Karpas-422 (cell line): ENCODE measurements at regions not wholly inside any gene's neighbourhood (a gene's known extent, or its start where the extent isn't known, plus 50 kb on each side); places are given as distances from the start of the nearest gene placed in this dataset.

Experiments used
- DNase-seq: peaks from one replicate; pipeline ENCODE4 v3.0.0-alpha.2; 2015
- H2AFZ ChIP-seq: fragments of 200-600 bp; sonication (generic); 2 replicates; pipeline ENCODE4 v1.6.1; 2014; ENCODE audit warnings: antibody characterized with exemption, low read length, mixed read lengths
- H3K27ac ChIP-seq: fragments of 200-600 bp; sonication (generic); 2 replicates; pipeline ENCODE4 v1.5.1; 2014; ENCODE audit warnings: mild to moderate bottlenecking, low read length, moderate library complexity
- H3K27me3 ChIP-seq: fragments of 200-600 bp; sonication (generic); 2 replicates; pipeline ENCODE4 v1.6.1; 2014; ENCODE audit warnings: low read length, mixed read lengths
- H3K36me3 ChIP-seq: fragments of 200-600 bp; sonication (generic); 2 replicates; pipeline ENCODE4 v1.6.1; 2014; ENCODE audit warnings: low read length, mixed read lengths; ENCODE audit not compliant: insufficient read depth
- H3K4me1 ChIP-seq: fragments of 200-600 bp; sonication (generic); 2 replicates; pipeline ENCODE4 v1.6.1; 2014; ENCODE audit warnings: mild to moderate bottlenecking, low read length, mixed read lengths
- H3K4me2 ChIP-seq: fragments of 200-600 bp; sonication (generic); 2 replicates; pipeline ENCODE4 v1.6.1; 2014; ENCODE audit warnings: low read length, low read depth, mild to moderate bottlenecking; ENCODE audit not compliant: poor library complexity, severe bottlenecking
- H3K4me3 ChIP-seq: fragments of 200-600 bp; sonication (generic); 2 replicates; pipeline ENCODE4 v1.5.1; 2014; ENCODE audit warnings: mild to moderate bottlenecking, antibody characterized with exemption, low read length, mixed read lengths
- H3K79me2 ChIP-seq: fragments of 200-600 bp; sonication (generic); 2 replicates; pipeline ENCODE4 v1.6.1; 2014; ENCODE audit warnings: mild to moderate bottlenecking, low read length, mixed read lengths
- H3K9ac ChIP-seq: fragments of 200-600 bp; sonication (generic); 2 replicates; pipeline ENCODE4 v1.6.0; 2014; ENCODE audit warnings: low read length
- H3K9me2 ChIP-seq: fragments of 200-600 bp; sonication (generic), shearing (Covaris generic); replicated peaks from 2 replicates; pipeline ENCODE4 v1.6.0; 2014; ENCODE audit warnings: mild to moderate bottlenecking, low read length, moderate library complexity; ENCODE audit not compliant: insufficient read depth
- H3K9me3 ChIP-seq: fragments of 300-700, 200-600 bp; sonication (generic); 2 replicates; pipeline ENCODE4 v1.6.1; 2014; ENCODE audit warnings: low read length, mixed read lengths
- H4K20me1 ChIP-seq: fragments of 200-600 bp; sonication (generic); 2 replicates; pipeline ENCODE4 v1.6.1; 2014; ENCODE audit warnings: mild to moderate bottlenecking, antibody characterized with exemption, low read length, low read depth; ENCODE audit not compliant: insufficient read depth

- no peaks in the 10 kb centered on the region for H3K36me3 ChIP-seq
- no peaks in the 10 kb centered on the region for H3K79me2 ChIP-seq
- H4K20me1 ChIP-seq = no peaks in the 10 kb centered on the region
- no peaks in the 10 kb centered on the region for H3K9me2 ChIP-seq
- no peaks in the 10 kb centered on the region for H3K4me1 ChIP-seq
- H3K9ac ChIP-seq = no peak overlapping the region
- no peaks in the 10 kb centered on the region for H3K9me3 ChIP-seq
- no peak overlapping the region for H3K27ac ChIP-seq
- H3K27me3 ChIP-seq = no peaks in the 10 kb centered on the region
- H3K4me2 ChIP-seq = no peak overlapping the region
- no peak overlapping the region for H3K4me3 ChIP-seq
- DNase-seq = no peak
- no peak overlapping the region for H2AFZ ChIP-seq
Measured at GRCh38 chr4:123893011-123893981, 496.7 kb downstream of the SPRY1 start.

- H3K4me2 ChIP-seq = no peak overlapping the region
- H3K27ac ChIP-seq = no peak overlapping the region
- no peak overlapping the region for H3K4me3 ChIP-seq
- no peak for DNase-seq
- H3K9me3 ChIP-seq = no peaks in the 10 kb centered on the region
- no peaks in the 10 kb centered on the region for H4K20me1 ChIP-seq
- H3K4me1 ChIP-seq = no peaks in the 10 kb centered on the region
- no peak overlapping the region for H2AFZ ChIP-seq
- H3K27me3 ChIP-seq = no peaks in the 10 kb centered on the region
- H3K79me2 ChIP-seq = no peaks in the 10 kb centered on the region
- no peaks in the 10 kb centered on the region for H3K36me3 ChIP-seq
- H3K9me2 ChIP-seq = no peaks in the 10 kb centered on the region
- H3K9ac ChIP-seq = no peak overlapping the region
Measured at GRCh38 chr4:123896446-123897071, 500.0 kb downstream of the SPRY1 start.

GRCh38 chr4:123898946-123899666 is 502.5 kb downstream of the SPRY1 start:
- H2AFZ ChIP-seq = no peak overlapping the region
- H3K4me2 ChIP-seq = no peak overlapping the region

GRCh38 chr4:123904882-123905281 is 508.3 kb downstream of the SPRY1 start:
- no peak overlapping the region for H3K9ac ChIP-seq
- H3K4me2 ChIP-seq = no peak overlapping the region
- DNase-seq = no peak
- H3K36me3 ChIP-seq = no peaks in the 10 kb centered on the region
- no peaks in the 10 kb centered on the region for H3K79me2 ChIP-seq
- no peaks in the 10 kb centered on the region for H3K9me3 ChIP-seq
- no peaks in the 10 kb centered on the region for H3K9me2 ChIP-seq
- no peak overlapping the region for H3K27ac ChIP-seq
- H3K27me3 ChIP-seq = no peaks in the 10 kb centered on the region
- no peak overlapping the region for H3K4me3 ChIP-seq
- H3K4me1 ChIP-seq = no peaks in the 10 kb centered on the region
- H4K20me1 ChIP-seq = no peaks in the 10 kb centered on the region
- no peak overlapping the region for H2AFZ ChIP-seq

More at GRCh38 chr4:123898946-123899666, 502.5 kb downstream of the SPRY1 start:
- H3K27me3 ChIP-seq = no peaks in the 10 kb centered on the region
- H3K79me2 ChIP-seq = no peaks in the 10 kb centered on the region
- H4K20me1 ChIP-seq = no peaks in the 10 kb centered on the region
- H3K4me1 ChIP-seq = no peaks in the 10 kb centered on the region
- H3K9ac ChIP-seq = no peak overlapping the region
- no peak for DNase-seq
- no peaks in the 10 kb centered on the region for H3K9me2 ChIP-seq
- no peaks in the 10 kb centered on the region for H3K36me3 ChIP-seq
- no peak overlapping the region for H3K27ac ChIP-seq
- H3K4me3 ChIP-seq = no peak overlapping the region
- no peaks in the 10 kb centered on the region for H3K9me3 ChIP-seq

GRCh38 chr4:123913598-123913997 is 517.0 kb downstream of the SPRY1 start:
- no peak overlapping the region for H2AFZ ChIP-seq
- H3K9me2 ChIP-seq = no peaks in the 10 kb centered on the region
- H3K36me3 ChIP-seq = no peaks in the 10 kb centered on the region
- no peaks in the 10 kb centered on the region for H3K27me3 ChIP-seq
- DNase-seq = no peak
- H3K9me3 ChIP-seq = no peaks in the 10 kb centered on the region
- no peaks in the 10 kb centered on the region for H4K20me1 ChIP-seq
- H3K4me1 ChIP-seq = no peaks in the 10 kb centered on the region
- no peak overlapping the region for H3K27ac ChIP-seq
- no peak overlapping the region for H3K4me3 ChIP-seq
- H3K4me2 ChIP-seq = no peak overlapping the region
- H3K9ac ChIP-seq = no peak overlapping the region
- H3K79me2 ChIP-seq = no peaks in the 10 kb centered on the region

- H3K4me1 ChIP-seq = no peaks in the 10 kb centered on the region
- no peak for DNase-seq
- no peak overlapping the region for H2AFZ ChIP-seq
- no peak overlapping the region for H3K9ac ChIP-seq
- no peaks in the 10 kb centered on the region for H3K36me3 ChIP-seq
- no peaks in the 10 kb centered on the region for H3K9me3 ChIP-seq
- H4K20me1 ChIP-seq = no peaks in the 10 kb centered on the region
- H3K27me3 ChIP-seq = no peaks in the 10 kb centered on the region
- H3K27ac ChIP-seq = no peak overlapping the region
- H3K4me2 ChIP-seq = no peak overlapping the region
- H3K79me2 ChIP-seq = no peaks in the 10 kb centered on the region
- no peaks in the 10 kb centered on the region for H3K9me2 ChIP-seq
- H3K4me3 ChIP-seq = no peak overlapping the region
Measured at GRCh38 chr4:123916821-123917220, 520.2 kb downstream of the SPRY1 start.

- no peaks in the 10 kb centered on the region for H3K4me1 ChIP-seq
- H3K79me2 ChIP-seq = no peaks in the 10 kb centered on the region
- H3K9ac ChIP-seq = no peak overlapping the region
- H3K36me3 ChIP-seq = no peaks in the 10 kb centered on the region
- H4K20me1 ChIP-seq = no peaks in the 10 kb centered on the region
- H2AFZ ChIP-seq = no peak overlapping the region
- no peak overlapping the region for H3K4me3 ChIP-seq
- no peak overlapping the region for H3K27ac ChIP-seq
- DNase-seq = no peak
- no peaks in the 10 kb centered on the region for H3K9me3 ChIP-seq
- no peaks in the 10 kb centered on the region for H3K27me3 ChIP-seq
- no peak overlapping the region for H3K4me2 ChIP-seq
- no peaks in the 10 kb centered on the region for H3K9me2 ChIP-seq
Measured at GRCh38 chr4:123919576-123920098, 523.0 kb downstream of the SPRY1 start.

- no peak overlapping the region for H3K27ac ChIP-seq
- no peaks in the 10 kb centered on the region for H3K9me2 ChIP-seq
- H3K4me1 ChIP-seq = no peaks in the 10 kb centered on the region
- no peak overlapping the region for H3K4me3 ChIP-seq
- no peak overlapping the region for H2AFZ ChIP-seq
- no peaks in the 10 kb centered on the region for H3K27me3 ChIP-seq
- H4K20me1 ChIP-seq = no peaks in the 10 kb centered on the region
- no peak overlapping the region for H3K4me2 ChIP-seq
- H3K9me3 ChIP-seq = no peaks in the 10 kb centered on the region
- no peaks in the 10 kb centered on the region for H3K36me3 ChIP-seq
- DNase-seq = no peak
- no peaks in the 10 kb centered on the region for H3K79me2 ChIP-seq
- H3K9ac ChIP-seq = no peak overlapping the region
Measured at GRCh38 chr4:123921339-123921738, 524.7 kb downstream of the SPRY1 start.
